Left ventricle myocardium inferior (tissue), 1 donor: ENCODE measurements at regions not wholly inside any gene's neighbourhood (a gene's known extent, or its start where the extent isn't known, plus 50 kb on each side); places are given as distances from the start of the nearest gene placed in this dataset.

Experiments used
- DNase-seq: peaks from one replicate; pipeline ENCODE4 v3.0.0-alpha.2; 2020
- H3K27ac ChIP-seq: fragments of 200-600 bp; replicated peaks from 2 replicates; pipeline ENCODE4 v1.8.0; 2021
- H3K27me3 ChIP-seq: fragments of 200-600 bp; 2 replicates; pipeline ENCODE4 v1.8.0; 2021; ENCODE audit warnings: low read depth
- H3K36me3 ChIP-seq: fragments of 200-600 bp; 2 replicates; pipeline ENCODE4 v1.8.0; 2021
- H3K4me1 ChIP-seq: fragments of 200-600 bp; 2 replicates; pipeline ENCODE4 v1.8.0; 2021
- H3K4me3 ChIP-seq: fragments of 200-600 bp; 2 replicates; pipeline ENCODE4 v1.8.0; 2021; ENCODE audit warnings: mild to moderate bottlenecking, moderate library complexity
- H3K9me3 ChIP-seq: fragments of 200-600 bp; replicated peaks from 2 replicates; pipeline ENCODE4 v1.8.0; 2021
- CTCF ChIP-seq: fragments of 200-600 bp; IDR thresholded peaks from 2 replicates; pipeline ENCODE4 v1.8.0; 2021; ENCODE audit warnings: antibody characterized with exemption, mild to moderate bottlenecking, borderline replicate concordance
- intact Hi-C: fragments of 100-400 bp; cut with micrococcal nuclease; formaldehyde crosslinking; loops from one replicate; pipeline ENCODE4 v1.11.0; 2022
- donor health status: DM: no; HTN: yes; CAD: no; lungs with severe emphysema.

GRCh38 chr2:239870863-239871262 lies 154.3 kb downstream of the NDUFA10 start:
- intact Hi-C loops: no loop called here

DNA sequence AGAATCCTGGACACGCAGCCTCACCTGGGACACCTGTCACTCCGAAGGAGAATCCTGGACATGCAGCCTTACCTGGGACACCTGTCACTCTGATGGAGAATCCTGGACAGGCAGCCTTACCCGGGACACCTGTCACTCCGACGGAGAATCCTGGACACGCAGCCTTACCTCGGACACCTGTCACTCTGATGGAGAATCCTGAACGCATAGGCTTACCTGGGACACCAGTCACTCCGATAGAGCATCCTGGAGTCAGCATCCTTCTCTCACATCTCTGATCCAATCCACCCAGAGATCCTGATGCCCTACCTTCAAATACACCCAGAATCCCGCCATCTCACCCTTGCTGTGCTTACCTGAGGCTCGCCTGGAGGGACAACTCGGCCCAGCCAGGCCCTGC lies 154.9 kb downstream of the NDUFA10 start:
- Histone ChIP-seq H3K9me3 (no peaks in the 10 kb centered on the region), H3K36me3 (no peaks in the 10 kb centered on the region), H3K27me3 (peaks cover 54% of the 10 kb centered on the region), H3K4me3 (no peak overlapping the region), H3K4me1 (no peaks in the 10 kb centered on the region), H3K27ac (no peak overlapping the region)
- no peak for TF ChIP-seq CTCF
- intact Hi-C loops: no loop called here
- DNase-seq: no peak

More at GRCh38 chr2:239870863-239871262, 154.3 kb downstream of the NDUFA10 start:
- DNase-seq: no peak
- no peaks in the 10 kb centered on the region for H3K4me1 ChIP-seq
- H3K27me3 ChIP-seq: peaks cover 60% of the 10 kb centered on the region
- H3K4me3 ChIP-seq: no peak overlapping the region
- no peak overlapping the region for H3K27ac ChIP-seq
- H3K36me3 ChIP-seq: no peaks in the 10 kb centered on the region
- H3K9me3 ChIP-seq: no peaks in the 10 kb centered on the region
- TF ChIP-seq CTCF: no peak

DNA sequence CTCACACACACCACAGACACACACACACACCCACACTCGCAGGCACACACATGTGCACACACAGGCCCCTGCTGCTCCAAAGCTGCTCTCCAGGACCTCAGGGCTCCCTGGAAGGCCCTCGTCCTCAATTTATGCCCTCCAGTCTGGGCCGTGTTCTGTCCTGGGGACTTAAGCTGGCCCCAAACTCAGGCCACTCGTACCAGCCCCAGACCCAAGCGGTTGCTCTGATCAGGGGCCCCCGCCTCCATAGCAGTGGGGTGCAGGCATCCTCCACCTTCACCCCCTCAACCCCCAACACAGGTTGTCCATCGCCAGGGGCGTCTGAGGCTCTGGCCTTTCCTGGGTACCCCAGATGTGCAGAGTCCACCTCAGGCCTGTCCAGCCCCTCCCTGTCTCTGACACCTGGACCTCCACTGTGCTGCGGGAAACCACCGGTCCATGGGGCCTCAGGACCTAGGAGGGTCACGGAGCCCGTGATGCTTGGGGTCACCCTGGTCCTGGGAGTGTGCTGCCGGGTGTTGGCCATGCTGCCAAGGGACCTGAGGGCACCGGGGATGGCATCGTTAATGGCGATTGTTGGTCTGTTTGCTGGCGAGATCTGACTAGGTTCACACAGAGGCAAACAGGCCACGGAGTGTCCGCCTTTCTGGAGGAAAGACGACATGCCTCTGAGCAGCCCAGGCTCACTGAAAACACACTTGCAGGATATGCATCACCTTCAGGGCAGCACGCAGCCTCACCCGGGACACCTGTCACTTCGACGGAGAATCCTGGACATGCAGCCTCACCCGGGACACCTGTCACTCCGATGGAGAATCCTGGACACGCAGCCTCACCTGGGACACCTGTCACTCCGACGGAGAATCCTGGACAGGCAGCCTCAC lies 155.6 kb downstream of the NDUFA10 start:
- H3K27ac ChIP-seq: no peak overlapping the region
- no peak overlapping the region for H3K4me3 ChIP-seq
- no peaks in the 10 kb centered on the region for H3K36me3 ChIP-seq
- intact Hi-C loops: no loop called here
- no peak for TF ChIP-seq CTCF
- no peaks in the 10 kb centered on the region for H3K9me3 ChIP-seq
- peaks cover 46% of the 10 kb centered on the region for H3K27me3 ChIP-seq
- no peak for DNase-seq
- H3K4me1 ChIP-seq: no peaks in the 10 kb centered on the region

GRCh38 chr2:239868556-239869181 lies 156.5 kb downstream of the NDUFA10 start:
- Histone ChIP-seq H3K27me3 (peaks cover 38% of the 10 kb centered on the region), H3K4me1 (no peaks in the 10 kb centered on the region), H3K9me3 (no peaks in the 10 kb centered on the region), H3K4me3 (no peak overlapping the region), H3K27ac (no peak overlapping the region), H3K36me3 (no peaks in the 10 kb centered on the region)
- intact Hi-C loops: no loop called here
- no peak for TF ChIP-seq CTCF
- DNase-seq: no peak

GRCh38 chr2:239866778-239867177 lies 158.4 kb downstream of the NDUFA10 start:
- Histone ChIP-seq H3K4me3 (no peak overlapping the region), H3K9me3 (no peaks in the 10 kb centered on the region), H3K4me1 (no peaks in the 10 kb centered on the region), H3K27me3 (peaks cover 27% of the 10 kb centered on the region), H3K27ac (no peak overlapping the region), H3K36me3 (no peaks in the 10 kb centered on the region)
- intact Hi-C loops: no loop called here
- no peak for TF ChIP-seq CTCF
- no peak for DNase-seq
